MCF 10A (cell line): ENCODE measurements at regions not wholly inside any gene's neighbourhood (a gene's known extent, or its start where the extent isn't known, plus 50 kb on each side); places are given as distances from the start of the nearest gene placed in this dataset.

Source experiments
- BruUV-seq: library from RNA; stranded (reverse); fragments of 400-500 nt; replicated peaks from 2 replicates; lab custom pipeline; 2021; lab: Mats Ljungman, UMichigan
- CTCF ChIA-PET: fragments of 300-600 bp; sonication (Branson Sonifier 250); formaldehyde crosslinking; extraction: SDS; loops from one replicate; lab custom pipeline; 2021; ENCODE audit warnings: antibody characterized with exemption, inconsistent platforms; lab: Yijun Ruan, JAX
- POLR2A ChIA-PET: fragments of 300-600, 350-650 bp; sonication (Branson Sonifier 250); formaldehyde crosslinking; extraction: SDS; loops from one replicate; lab custom pipeline; 2020; ENCODE audit warnings: antibody characterized with exemption, inconsistent platforms; lab: Yijun Ruan, JAX
- DNase-seq: peaks from one replicate; pipeline ENCODE4 v3.0.0-alpha.2; 2018; ENCODE audit not compliant: unreplicated experiment
- H3K27ac Mint-ChIP-seq: one replicate; pipeline ENCODE4 v1.8.0; 2022; ENCODE audit warnings: mild to moderate bottlenecking, low read depth, mixed read lengths; ENCODE audit not compliant: unreplicated experiment
- H3K27me3 Mint-ChIP-seq: one replicate; pipeline ENCODE4 v1.8.0; 2022; ENCODE audit warnings: mixed read lengths; ENCODE audit not compliant: insufficient read depth, unreplicated experiment
- H3K36me3 Mint-ChIP-seq: one replicate; pipeline ENCODE4 v1.8.0; 2022; ENCODE audit warnings: mild to moderate bottlenecking, moderate library complexity, mixed read lengths; ENCODE audit not compliant: insufficient read depth, unreplicated experiment
- H3K4me1 Mint-ChIP-seq: one replicate; pipeline ENCODE4 v1.8.0; 2022; ENCODE audit warnings: mixed read lengths; ENCODE audit not compliant: insufficient read depth, unreplicated experiment
- H3K4me3 Mint-ChIP-seq: one replicate; pipeline ENCODE4 v1.8.0; 2022; ENCODE audit warnings: mild to moderate bottlenecking, moderate library complexity, mixed read lengths; ENCODE audit not compliant: unreplicated experiment
- H3K9me3 Mint-ChIP-seq: one replicate; pipeline ENCODE4 v1.8.0; 2022; ENCODE audit warnings: mixed read lengths; ENCODE audit not compliant: unreplicated experiment
- CTCF ChIP-seq: fragments of 200-600 bp; IDR thresholded peaks from one replicate; pipeline ENCODE4 v1.8.0; 2022; ENCODE audit warnings: antibody characterized with exemption, mild to moderate bottlenecking; ENCODE audit not compliant: unreplicated experiment
- intact Hi-C: fragments of 100-400 bp; cut with micrococcal nuclease; formaldehyde crosslinking; loops from 2 replicates; pipeline ENCODE4 v1.14.1; 2022

- ChIA-PET POLR2A (no interaction called here), CTCF (interaction anchor here (0.6 kb wide), 1 partner anchor 1116 kb away, joined by 3 read pairs; no protein-coding TSS in a partner anchor)
- TF ChIP-seq CTCF: no peak
- H3K4me3 Mint-ChIP-seq: no peak overlapping the region
- intact Hi-C loops: no loop called here
- H3K27me3 Mint-ChIP-seq: peaks cover 10% of the 10 kb centered on the region
- no peaks in the 10 kb centered on the region for H3K4me1 Mint-ChIP-seq
- H3K27ac Mint-ChIP-seq: no peak overlapping the region
- no peak for DNase-seq
- H3K36me3 Mint-ChIP-seq: no peaks in the 10 kb centered on the region
- BruUV-seq: no TSS peak
- H3K9me3 Mint-ChIP-seq: no peaks in the 10 kb centered on the region
Observed at GRCh38 chr5:68528821-68529273, 313.3 kb downstream of the PIK3R1 start.

GRCh38 chr5:68529581-68529980, 314.0 kb downstream of the PIK3R1 start:
- Mint-ChIP-seq H3K27ac (no peak overlapping the region), H3K9me3 (no peaks in the 10 kb centered on the region), H3K4me1 (no peaks in the 10 kb centered on the region), H3K27me3 (peaks cover 7% of the 10 kb centered on the region), H3K36me3 (no peaks in the 10 kb centered on the region), H3K4me3 (no peak overlapping the region)
- no peak for TF ChIP-seq CTCF
- no peak for DNase-seq
- CTCF ChIA-PET: no interaction called here
- intact Hi-C loops: no loop called here
- no TSS peak for BruUV-seq
- POLR2A ChIA-PET: no interaction called here

- peaks cover 7% of the 10 kb centered on the region for H3K27me3 Mint-ChIP-seq
- H3K36me3 Mint-ChIP-seq: no peaks in the 10 kb centered on the region
- intact Hi-C loops: no loop called here
- ChIA-PET POLR2A (no interaction called here), CTCF (interaction anchor here (1.0 kb wide), 1 partner anchor 13 kb away, joined by 4 read pairs; no protein-coding TSS in a partner anchor)
- H3K27ac Mint-ChIP-seq: no peak overlapping the region
- no TSS peak for BruUV-seq
- H3K4me1 Mint-ChIP-seq: no peaks in the 10 kb centered on the region
- TF ChIP-seq CTCF: no peak
- H3K9me3 Mint-ChIP-seq: no peaks in the 10 kb centered on the region
- H3K4me3 Mint-ChIP-seq: no peak overlapping the region
- no peak for DNase-seq
Observed at GRCh38 chr5:68531970-68532369, 316.4 kb downstream of the PIK3R1 start.

GRCh38 chr5:68533051-68533450, 317.5 kb downstream of the PIK3R1 start:
- Mint-ChIP-seq H3K36me3 (no peaks in the 10 kb centered on the region), H3K4me1 (no peaks in the 10 kb centered on the region), H3K9me3 (no peaks in the 10 kb centered on the region), H3K27ac (no peak overlapping the region), H3K4me3 (no peak overlapping the region), H3K27me3 (peaks cover 7% of the 10 kb centered on the region)
- no peak for DNase-seq
- intact Hi-C loops: no loop called here
- ChIA-PET POLR2A (no interaction called here), CTCF (interaction anchor here (0.6 kb wide), 1 partner anchor 19 kb away, joined by 3 read pairs; no protein-coding TSS in a partner anchor)
- no TSS peak for BruUV-seq
- TF ChIP-seq CTCF: no peak
